AG09319 (cell line): ENCODE measurements at regions not wholly inside any gene's neighbourhood (a gene's known extent, or its start where the extent isn't known, plus 50 kb on each side); places are given as distances from the start of the nearest gene placed in this dataset.

Experiments used
- DNase-seq: peaks from one replicate; pipeline ENCODE4 v3.0.0-alpha.2; 2010; ENCODE audit warnings: low read depth; ENCODE audit errors: extremely low read depth
- CTCF ChIP-seq: IDR thresholded peaks from 2 replicates; pipeline ENCODE4 v1.5.1; 2011; ENCODE audit warnings: low read depth, mild to moderate bottlenecking, inconsistent platforms, low read length, moderate library complexity

DNA sequence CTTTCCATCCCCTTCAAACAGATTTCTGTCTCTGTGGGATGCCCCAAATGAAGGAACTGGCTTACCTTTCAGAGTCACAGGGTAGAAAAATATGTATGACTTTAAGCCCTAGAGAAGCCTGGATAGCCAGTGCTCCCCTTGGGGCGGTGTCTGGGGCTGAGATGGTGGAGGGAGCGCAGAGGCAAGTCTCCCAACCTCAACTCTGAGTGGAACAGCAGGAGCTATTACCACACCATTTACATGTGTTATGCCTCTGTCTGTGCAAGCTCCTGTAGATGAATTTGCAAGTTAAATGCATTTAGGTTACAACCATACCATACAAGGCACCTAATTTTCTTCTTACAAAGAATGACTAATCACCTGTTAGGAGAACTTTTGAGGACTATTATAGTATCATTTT is 50.4 kb upstream of the CLMN start:
- no peak for TF ChIP-seq CTCF
- DNase-seq: no peak
